GM12865 (cell line): ENCODE measurements at regions not wholly inside any gene's neighbourhood (a gene's known extent, or its start where the extent isn't known, plus 50 kb on each side); places are given as distances from the start of the nearest gene placed in this dataset.
A peak's percentile ranks its signal among the peaks of the same experiment; 100 is the strongest.

Experiments used
- DNase-seq: peaks from one replicate; pipeline ENCODE4 v3.0.0; 2010; ENCODE audit warnings: low read depth
- H3K4me3 ChIP-seq: 2 replicates; pipeline ENCODE4 v1.5.1; 2011; ENCODE audit warnings: mild to moderate bottlenecking, low read depth, low read length, control low read depth
- CTCF ChIP-seq: IDR thresholded peaks from 2 replicates; pipeline ENCODE4 v1.5.1; 2011; ENCODE audit warnings: low read length, control low read depth, low read depth, inconsistent platforms; ENCODE audit not compliant: insufficient read depth; ENCODE audit errors: missing control alignments

- no peak for DNase-seq
- no peak overlapping the region for H3K4me3 ChIP-seq
- TF ChIP-seq CTCF, result no peak
Observed at GRCh38 chr6:71726121-71726520, 160.2 kb upstream of the RIMS1 start.

- no peak overlapping the region for H3K4me3 ChIP-seq
- no peak for TF ChIP-seq CTCF
- peak; percentile 11 for DNase-seq
Observed at GRCh38 chr6:71727632-71728294, 158.6 kb upstream of the RIMS1 start.

- no peak for TF ChIP-seq CTCF
- no peak overlapping the region for H3K4me3 ChIP-seq
- no peak for DNase-seq
Observed at GRCh38 chr6:71730284-71730683, 156.1 kb upstream of the RIMS1 start.

GRCh38 chr6:71733970-71734899 is 152.1 kb upstream of the RIMS1 start:
- no peak for TF ChIP-seq CTCF
- DNase-seq, result no peak
- no peak overlapping the region for H3K4me3 ChIP-seq

- no peak overlapping the region for H3K4me3 ChIP-seq
- no peak for TF ChIP-seq CTCF
- no peak for DNase-seq
Observed at GRCh38 chr6:71737953-71738352, 148.4 kb upstream of the RIMS1 start.

- H3K4me3 ChIP-seq, result no peak overlapping the region
- TF ChIP-seq CTCF, result no peak
- peak; percentile 12 for DNase-seq
Observed at GRCh38 chr6:71745525-71745924, 140.8 kb upstream of the RIMS1 start.
